ENCODE measurements at regions not wholly inside any gene's neighbourhood (a gene's known extent, or its start where the extent isn't known, plus 50 kb on each side); places are given as distances from the start of the nearest gene placed in this dataset.

DNA sequence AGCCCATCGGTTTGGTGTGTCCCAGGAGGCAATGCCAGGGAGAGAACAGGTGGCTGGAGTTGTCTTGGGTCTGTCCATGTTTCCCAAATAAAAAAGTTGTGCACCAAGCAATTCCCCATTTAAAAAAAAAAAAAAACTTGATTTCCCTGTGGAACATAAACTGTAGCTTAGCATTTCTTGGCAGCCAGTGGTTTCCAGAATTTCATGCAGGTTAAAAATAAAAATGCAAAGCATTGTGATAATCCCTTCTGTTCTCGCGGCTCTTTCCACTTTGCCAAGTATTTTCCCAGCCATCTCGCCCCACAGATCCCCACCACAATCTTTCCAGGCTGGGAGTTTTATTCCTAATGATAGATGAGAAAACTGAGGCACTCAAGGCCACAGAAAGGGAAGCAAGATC is 51.4 kb upstream of the MSX1 start:
- H3K27me3 ChIP-seq: no peaks in the 10 kb centered on the region
- H3K4me3 ChIP-seq: no peak overlapping the region
- H3K4me1 ChIP-seq: no peaks in the 10 kb centered on the region
- no peak for DNase-seq
- TF ChIP-seq, protein P1, sequence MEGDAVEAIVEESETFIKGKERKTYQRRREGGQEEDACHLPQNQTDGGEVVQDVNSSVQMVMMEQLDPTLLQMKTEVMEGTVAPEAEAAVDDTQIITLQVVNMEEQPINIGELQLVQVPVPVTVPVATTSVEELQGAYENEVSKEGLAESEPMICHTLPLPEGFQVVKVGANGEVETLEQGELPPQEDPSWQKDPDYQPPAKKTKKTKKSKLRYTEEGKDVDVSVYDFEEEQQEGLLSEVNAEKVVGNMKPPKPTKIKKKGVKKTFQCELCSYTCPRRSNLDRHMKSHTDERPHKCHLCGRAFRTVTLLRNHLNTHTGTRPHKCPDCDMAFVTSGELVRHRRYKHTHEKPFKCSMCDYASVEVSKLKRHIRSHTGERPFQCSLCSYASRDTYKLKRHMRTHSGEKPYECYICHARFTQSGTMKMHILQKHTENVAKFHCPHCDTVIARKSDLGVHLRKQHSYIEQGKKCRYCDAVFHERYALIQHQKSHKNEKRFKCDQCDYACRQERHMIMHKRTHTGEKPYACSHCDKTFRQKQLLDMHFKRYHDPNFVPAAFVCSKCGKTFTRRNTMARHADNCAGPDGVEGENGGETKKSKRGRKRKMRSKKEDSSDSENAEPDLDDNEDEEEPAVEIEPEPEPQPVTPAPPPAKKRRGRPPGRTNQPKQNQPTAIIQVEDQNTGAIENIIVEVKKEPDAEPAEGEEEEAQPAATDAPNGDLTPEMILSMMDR (IDR thresholded peaks at IDR 0.05): no peak
- ATAC-seq: no peak
- intact Hi-C loops (cut with DNase I): no loop called here
- H3K27ac ChIP-seq: no peak overlapping the region
- H3K9me3 ChIP-seq: no peaks in the 10 kb centered on the region
- H3K36me3 ChIP-seq: no peaks in the 10 kb centered on the region

DNA sequence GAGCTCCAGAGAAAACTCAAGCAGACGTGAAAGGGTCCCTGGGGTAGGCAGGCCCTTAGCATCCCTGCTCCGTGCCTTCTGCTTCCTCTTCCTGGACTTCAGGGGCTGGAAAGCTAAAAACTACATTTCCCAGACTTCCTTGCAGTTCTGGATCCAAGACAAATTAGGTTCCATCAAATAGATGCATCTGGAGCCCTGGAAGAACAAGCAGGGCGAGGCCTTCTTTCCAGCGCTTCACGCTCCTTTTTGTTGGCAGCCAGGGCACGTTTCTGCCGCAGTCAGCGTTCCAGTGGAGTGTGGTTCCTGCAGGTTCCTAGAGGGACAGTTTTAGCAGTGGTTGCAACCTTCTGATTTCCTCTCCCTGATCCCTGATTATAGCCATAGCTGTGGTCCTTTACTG is 53.6 kb upstream of the MSX1 start:
- no peaks in the 10 kb centered on the region for H3K27me3 ChIP-seq
- H3K36me3 ChIP-seq: no peaks in the 10 kb centered on the region
- ATAC-seq (no peak), DNase-seq (no peak)
- TF ChIP-seq, protein P1 (IDR thresholded peaks at IDR 0.05): no peak
- intact Hi-C loops (cut with DNase I): no loop called here
- no peaks in the 10 kb centered on the region for H3K9me3 ChIP-seq
- no peaks in the 10 kb centered on the region for H3K4me1 ChIP-seq
- H3K4me3 ChIP-seq: no peak overlapping the region
- no peak overlapping the region for H3K27ac ChIP-seq

DNA sequence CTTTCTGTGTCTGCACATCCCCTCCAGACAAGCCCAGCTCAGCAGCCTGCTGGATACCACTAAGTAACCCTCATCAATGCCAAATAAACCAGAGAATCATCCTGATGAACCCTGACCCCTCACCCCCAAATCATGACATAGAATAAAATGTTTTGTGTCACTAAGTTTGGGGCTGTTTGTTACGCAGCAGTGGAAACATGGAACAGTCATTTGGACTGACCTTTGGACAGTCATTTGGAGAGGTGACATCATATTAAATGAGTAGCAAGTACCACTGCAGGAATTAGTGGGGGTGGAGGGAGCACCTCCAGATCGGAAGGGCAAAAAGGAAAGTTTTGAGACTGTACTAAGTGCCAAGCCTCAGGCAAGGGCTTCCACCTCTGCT is 55.6 kb upstream of the MSX1 start:
- no peak overlapping the region for H3K27ac ChIP-seq
- ATAC-seq: no peak

DNA sequence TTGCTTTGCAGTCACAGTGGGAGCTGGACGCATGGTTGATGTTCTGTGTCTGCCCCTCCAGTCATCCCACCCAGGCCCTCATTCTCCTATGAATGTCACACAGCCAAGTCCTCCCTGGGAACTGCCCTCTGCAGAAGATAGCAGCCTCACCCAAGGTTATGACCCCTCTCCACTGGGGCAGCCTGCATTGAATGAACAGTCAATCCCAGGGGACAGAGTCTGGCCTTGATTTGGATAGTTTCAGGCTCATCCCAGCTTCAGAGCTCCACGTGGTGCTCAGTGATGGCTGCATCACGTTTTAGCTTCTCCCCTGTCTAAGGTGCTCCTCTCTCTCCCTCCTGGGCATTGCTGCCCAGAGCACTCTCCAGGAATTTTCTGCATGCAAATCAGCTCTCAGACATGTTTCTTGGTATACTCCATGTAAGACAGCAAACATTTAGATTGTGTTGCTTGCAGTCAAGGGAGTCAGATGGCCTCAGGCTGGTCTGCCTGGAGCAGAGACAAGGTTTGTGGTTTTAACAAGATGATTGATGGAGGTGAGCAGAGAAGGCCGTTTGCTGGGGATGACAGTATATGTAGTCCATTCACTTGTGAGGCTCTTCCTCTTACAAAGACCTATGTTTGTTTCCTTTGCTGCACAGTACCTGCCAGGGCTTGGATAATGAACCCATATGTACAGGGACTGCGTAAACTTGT is 56.1 kb upstream of the MSX1 start:
- H3K27me3 ChIP-seq: no peaks in the 10 kb centered on the region
- H3K9me3 ChIP-seq: no peaks in the 10 kb centered on the region
- H3K4me3 ChIP-seq: no peak overlapping the region
- ATAC-seq (no peak), DNase-seq (no peak)
- intact Hi-C loops (cut with DNase I): no loop called here
- H3K4me1 ChIP-seq: no peaks in the 10 kb centered on the region
- no peak overlapping the region for H3K27ac ChIP-seq
- TF ChIP-seq, protein P1 (IDR thresholded peaks at IDR 0.05): no peak
- H3K36me3 ChIP-seq: no peaks in the 10 kb centered on the region

More for the DNA sequence above, 55.6 kb upstream of the MSX1 start:
- DNase-seq: no peak
- H3K36me3 ChIP-seq: no peaks in the 10 kb centered on the region
- no peaks in the 10 kb centered on the region for H3K27me3 ChIP-seq
- H3K9me3 ChIP-seq: no peaks in the 10 kb centered on the region
- intact Hi-C loops (cut with DNase I): no loop called here
- TF ChIP-seq, protein P1 (IDR thresholded peaks at IDR 0.05): no peak
- H3K4me1 ChIP-seq: no peaks in the 10 kb centered on the region
- no peak overlapping the region for H3K4me3 ChIP-seq

DNA sequence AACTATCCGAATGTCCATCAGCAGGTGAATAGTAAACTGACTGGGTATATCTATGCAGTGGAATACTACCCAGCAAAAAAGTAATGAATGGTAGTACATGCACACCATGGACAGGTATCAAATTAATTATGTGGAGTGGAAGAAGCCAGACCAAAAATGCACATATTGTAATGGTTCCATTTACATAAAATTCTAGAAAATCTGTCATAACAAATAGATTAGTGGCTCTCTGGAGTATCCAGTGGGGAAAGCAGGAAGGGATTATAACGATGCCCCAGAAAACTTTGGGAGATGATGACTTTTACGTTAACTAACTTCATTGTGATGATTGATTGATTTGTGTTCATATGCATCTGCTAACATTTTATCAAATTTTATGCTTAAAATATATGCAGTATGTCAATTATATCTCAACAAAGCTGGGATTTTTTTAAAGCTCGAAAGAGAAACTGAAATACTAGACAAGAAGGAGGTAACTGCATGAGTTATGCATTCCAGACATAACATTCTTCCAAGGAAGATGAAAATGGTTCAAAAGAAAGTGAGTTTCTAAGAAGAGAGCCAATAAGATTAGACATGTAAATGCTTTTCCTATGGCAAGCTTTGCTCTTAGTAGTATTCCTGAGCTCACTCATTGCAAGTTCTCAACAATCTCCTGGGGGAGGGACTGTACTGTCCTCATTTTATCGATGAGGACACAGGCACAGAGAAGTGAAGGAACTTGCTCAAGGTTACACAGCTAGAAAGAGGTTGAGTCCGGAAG is 58.6 kb upstream of the MSX1 start:
- no peaks in the 10 kb centered on the region for H3K4me1 ChIP-seq
- TF ChIP-seq, protein P1 (IDR thresholded peaks at IDR 0.05): no peak
- no peak overlapping the region for H3K4me3 ChIP-seq
- intact Hi-C loops (cut with DNase I): no loop called here
- no peak for DNase-seq
- ATAC-seq: no peak
- H3K27me3 ChIP-seq: no peaks in the 10 kb centered on the region
- no peaks in the 10 kb centered on the region for H3K9me3 ChIP-seq
- H3K27ac ChIP-seq: no peak overlapping the region
- no peaks in the 10 kb centered on the region for H3K36me3 ChIP-seq

All from upper lobe of right lung (tissue), 1 donor.